ENCODE measurements at regions not wholly inside any gene's neighbourhood (a gene's known extent, or its start where the extent isn't known, plus 50 kb on each side); places are given as distances from the start of the nearest gene placed in this dataset.

DNA sequence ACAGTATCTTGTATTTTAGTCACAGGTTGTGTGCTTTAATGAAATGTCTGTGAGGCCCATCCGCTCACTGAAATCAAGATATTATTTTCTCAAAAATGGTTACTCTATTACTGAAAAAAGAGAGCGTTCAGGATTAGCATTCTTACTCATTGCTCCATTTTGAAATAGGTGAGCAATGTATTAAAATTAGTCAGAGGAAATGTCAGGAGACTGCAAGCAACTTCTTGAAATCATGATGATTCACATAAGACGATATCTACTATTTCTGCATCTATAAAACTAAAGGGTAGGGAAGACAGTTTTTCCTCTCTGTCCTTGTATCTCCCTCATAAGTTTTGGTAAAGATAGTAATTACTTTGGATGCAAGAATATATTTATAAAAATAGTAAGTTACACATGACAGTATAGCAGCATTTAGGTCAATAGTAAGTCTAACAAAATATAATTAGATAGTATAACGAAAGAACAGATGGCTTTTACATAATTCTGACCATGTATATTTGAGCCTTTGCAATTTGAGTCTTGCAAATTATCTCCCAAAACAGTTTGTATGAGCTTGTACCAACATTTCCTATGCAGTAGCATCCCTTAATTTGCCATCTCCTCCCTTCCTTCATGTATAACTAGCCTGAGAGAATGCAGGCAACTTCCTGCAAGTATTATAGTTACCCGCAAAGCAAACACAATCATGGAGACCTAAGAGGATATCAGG, 937.8 kb downstream of the PCDH7 start:
- Histone ChIP-seq H4K20me1 (ENCODE audit: insufficient read depth, low read length) (no peaks in the 10 kb centered on the region), H3K4me3 (ENCODE audit: low read depth, low read length, poor library complexity, severe bottlenecking) (no peak overlapping the region), H2AFZ (ENCODE audit: low read length) (no peak overlapping the region), H3K4me1 (ENCODE audit: insufficient read depth, low read length, poor library complexity, severe bottlenecking) (no peaks in the 10 kb centered on the region), H3K4me2 (ENCODE audit: low read length) (no peak overlapping the region), H3K79me2 (ENCODE audit: insufficient read depth, low read depth, low read length) (no peaks in the 10 kb centered on the region), H3K9me3 (ENCODE audit: low read length) (no peaks in the 10 kb centered on the region), H3K27ac (ENCODE audit: low read depth, low read length, poor library complexity, severe bottlenecking) (no peak overlapping the region), H3K9me2 (ENCODE audit: insufficient read depth, low read length) (no peaks in the 10 kb centered on the region), H3K36me3 (ENCODE audit: insufficient read depth, low read length) (no peaks in the 10 kb centered on the region)
- no peak for DNase-seq (ENCODE audit: low spot score)
- intact Hi-C loops (cut with micrococcal nuclease; ENCODE audit: unreplicated experiment) = no loop called here
- POLR2A ChIA-PET = no interaction called here
- CTCF ChIA-PET (ENCODE audit: unreplicated experiment) = no interaction called here
- TF ChIP-seq, protein P1, sequence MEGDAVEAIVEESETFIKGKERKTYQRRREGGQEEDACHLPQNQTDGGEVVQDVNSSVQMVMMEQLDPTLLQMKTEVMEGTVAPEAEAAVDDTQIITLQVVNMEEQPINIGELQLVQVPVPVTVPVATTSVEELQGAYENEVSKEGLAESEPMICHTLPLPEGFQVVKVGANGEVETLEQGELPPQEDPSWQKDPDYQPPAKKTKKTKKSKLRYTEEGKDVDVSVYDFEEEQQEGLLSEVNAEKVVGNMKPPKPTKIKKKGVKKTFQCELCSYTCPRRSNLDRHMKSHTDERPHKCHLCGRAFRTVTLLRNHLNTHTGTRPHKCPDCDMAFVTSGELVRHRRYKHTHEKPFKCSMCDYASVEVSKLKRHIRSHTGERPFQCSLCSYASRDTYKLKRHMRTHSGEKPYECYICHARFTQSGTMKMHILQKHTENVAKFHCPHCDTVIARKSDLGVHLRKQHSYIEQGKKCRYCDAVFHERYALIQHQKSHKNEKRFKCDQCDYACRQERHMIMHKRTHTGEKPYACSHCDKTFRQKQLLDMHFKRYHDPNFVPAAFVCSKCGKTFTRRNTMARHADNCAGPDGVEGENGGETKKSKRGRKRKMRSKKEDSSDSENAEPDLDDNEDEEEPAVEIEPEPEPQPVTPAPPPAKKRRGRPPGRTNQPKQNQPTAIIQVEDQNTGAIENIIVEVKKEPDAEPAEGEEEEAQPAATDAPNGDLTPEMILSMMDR (conservative IDR thresholded peaks at IDR 0.05; ENCODE audit: low read length) = no peak
- TF ChIP-seq EZH2phosphoT487 (IDR thresholded peaks at IDR 0.05; ENCODE audit: borderline replicate concordance, low read depth, low read length) = no peak
- no TSS peak for BruUV-seq (replicated peaks)

DNA sequence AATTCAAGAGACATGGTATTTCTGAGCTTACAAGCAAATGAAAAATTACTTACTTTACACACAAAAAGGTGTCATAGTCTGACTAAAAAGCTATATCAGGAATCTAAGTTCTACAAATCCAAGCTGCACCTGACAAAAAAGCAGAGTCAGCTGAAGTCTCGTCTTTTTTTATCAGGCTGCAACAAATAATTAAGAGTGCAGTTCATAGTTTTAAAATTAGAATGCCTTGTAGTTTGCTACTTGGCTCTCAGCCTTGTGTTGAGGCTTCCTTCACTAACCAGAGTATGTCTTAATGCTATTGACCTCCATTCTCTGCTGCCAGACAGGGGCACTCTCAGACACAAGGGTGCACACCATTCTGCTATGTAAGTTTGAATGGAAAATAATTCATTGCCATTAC, 940.7 kb downstream of the PCDH7 start:
- POLR2A ChIA-PET = no interaction called here
- Histone ChIP-seq H3K79me2 (ENCODE audit: insufficient read depth, low read depth, low read length) (no peaks in the 10 kb centered on the region), H3K9me3 (ENCODE audit: low read length) (no peaks in the 10 kb centered on the region), H3K9me2 (ENCODE audit: insufficient read depth, low read length) (no peaks in the 10 kb centered on the region), H3K4me1 (ENCODE audit: insufficient read depth, low read length, poor library complexity, severe bottlenecking) (no peaks in the 10 kb centered on the region), H4K20me1 (ENCODE audit: insufficient read depth, low read length) (no peaks in the 10 kb centered on the region), H3K36me3 (ENCODE audit: insufficient read depth, low read length) (no peaks in the 10 kb centered on the region), H3K4me2 (ENCODE audit: low read length) (no peak overlapping the region), H2AFZ (ENCODE audit: low read length) (no peak overlapping the region), H3K27ac (ENCODE audit: low read depth, low read length, poor library complexity, severe bottlenecking) (no peak overlapping the region), H3K4me3 (ENCODE audit: low read depth, low read length, poor library complexity, severe bottlenecking) (no peak overlapping the region)
- DNase-seq (ENCODE audit: low spot score) = no peak
- CTCF ChIA-PET (ENCODE audit: unreplicated experiment) = no interaction called here
- no TSS peak for BruUV-seq (replicated peaks)
- intact Hi-C loops (cut with micrococcal nuclease; ENCODE audit: unreplicated experiment) = no loop called here
- TF ChIP-seq, protein P1 (conservative IDR thresholded peaks at IDR 0.05; ENCODE audit: low read length) = no peak
- no peak for TF ChIP-seq EZH2phosphoT487 (IDR thresholded peaks at IDR 0.05; ENCODE audit: borderline replicate concordance, low read depth, low read length)

DNA sequence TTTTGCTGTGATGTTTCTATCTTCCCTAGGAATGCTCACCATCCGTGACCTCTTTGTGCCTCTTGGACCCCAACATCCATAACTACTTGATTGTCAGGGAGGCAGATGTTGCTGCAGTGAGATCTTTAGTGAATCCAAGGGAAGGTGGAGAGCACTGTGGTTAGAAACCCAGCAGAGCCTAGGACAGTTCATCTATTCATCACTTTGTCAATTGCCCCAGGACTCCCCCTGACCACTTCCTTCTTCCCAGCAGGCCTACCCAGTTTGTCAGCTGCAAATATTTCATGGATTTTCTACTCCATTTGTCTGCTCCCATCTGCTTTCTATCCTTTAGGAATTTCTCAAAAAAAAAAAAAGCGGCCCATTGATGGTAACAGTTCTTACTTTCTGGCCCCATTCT, 942.8 kb downstream of the PCDH7 start:
- Histone ChIP-seq H3K4me3 (ENCODE audit: low read depth, low read length, poor library complexity, severe bottlenecking) (no peak overlapping the region), H3K36me3 (ENCODE audit: insufficient read depth, low read length) (no peaks in the 10 kb centered on the region), H3K4me1 (ENCODE audit: insufficient read depth, low read length, poor library complexity, severe bottlenecking) (no peaks in the 10 kb centered on the region), H3K9me3 (ENCODE audit: low read length) (no peaks in the 10 kb centered on the region), H3K4me2 (ENCODE audit: low read length) (no peak overlapping the region), H3K79me2 (ENCODE audit: insufficient read depth, low read depth, low read length) (no peaks in the 10 kb centered on the region), H3K27ac (ENCODE audit: low read depth, low read length, poor library complexity, severe bottlenecking) (no peak overlapping the region), H3K9me2 (ENCODE audit: insufficient read depth, low read length) (no peaks in the 10 kb centered on the region), H4K20me1 (ENCODE audit: insufficient read depth, low read length) (no peaks in the 10 kb centered on the region), H2AFZ (ENCODE audit: low read length) (no peak overlapping the region)
- intact Hi-C loops (cut with micrococcal nuclease; ENCODE audit: unreplicated experiment) = no loop called here
- ChIA-PET POLR2A (no interaction called here), CTCF (ENCODE audit: unreplicated experiment) (no interaction called here)
- no peak for DNase-seq (ENCODE audit: low spot score)
- TF ChIP-seq EZH2phosphoT487 (IDR thresholded peaks at IDR 0.05; ENCODE audit: borderline replicate concordance, low read depth, low read length) = no peak
- TF ChIP-seq, protein P1 (conservative IDR thresholded peaks at IDR 0.05; ENCODE audit: low read length) = no peak
- BruUV-seq (replicated peaks) = no TSS peak
